Endothelial cell of umbilical vein (primary cell): ENCODE measurements at regions not wholly inside any gene's neighbourhood (a gene's known extent, or its start where the extent isn't known, plus 50 kb on each side); places are given as distances from the start of the nearest gene placed in this dataset.

Experiments
- BruUV-seq: library from RNA; stranded (reverse); fragments of 400-500 nt; replicated peaks from 2 replicates; lab custom pipeline; 2021; lab: Mats Ljungman, UMichigan
- CTCF ChIA-PET: fragments of 300-600, 350-600 bp; sonication (Branson Sonifier 250); formaldehyde crosslinking; loops from one replicate; lab custom pipeline; 2021; ENCODE audit warnings: antibody characterized with exemption, inconsistent platforms; lab: Charles Lee
- POLR2A ChIA-PET: fragments of 300-600, 350-600 bp; sonication (Branson Sonifier 250); formaldehyde crosslinking; loops from one replicate; lab custom pipeline; 2021; ENCODE audit warnings: antibody characterized with exemption, inconsistent platforms; lab: Charles Lee
- DNase-seq: peaks from one replicate; pipeline ENCODE4 v3.0.0-alpha.2; 2011; ENCODE audit warnings: low read depth, low spot score
- FAIRE-seq: peaks from 2 replicates; lab custom pipeline; 2011; peaks lifted over from hg19 to GRCh38; lab: Jason Lieb, UNC
- H2AFZ ChIP-seq: 2 replicates; pipeline ENCODE4 v1.6.0; 2012; ENCODE audit warnings: low read depth, low read length, control low read depth, inconsistent platforms
- H3K27ac ChIP-seq: 2 replicates; pipeline ENCODE4 v1.5.1; 2011; ENCODE audit warnings: low read depth, mild to moderate bottlenecking, control low read depth, low read length, moderate library complexity; ENCODE audit not compliant: insufficient read depth
- H3K27me3 ChIP-seq, 2 experiments: 2 replicates each; pipeline versions ENCODE4 v1.6.0 to v1.6.1; 2011; ENCODE audit warnings: low read length in 2 of 2, mixed read lengths in 1 of 2; ENCODE audit not compliant: control insufficient read depth in 2 of 2, insufficient read depth in 2 of 2
- H3K36me3 ChIP-seq, 2 experiments: 2 replicates in 1 of 2; 3 replicates in 1 of 2; pipeline ENCODE4 v1.5.1; 2011; ENCODE audit warnings: low read length in 2 of 2, mild to moderate bottlenecking in 1 of 2, moderate library complexity in 1 of 2; ENCODE audit not compliant: control insufficient read depth in 2 of 2, insufficient read depth in 2 of 2; ENCODE audit errors: extremely low read depth in 1 of 2
- H3K4me1 ChIP-seq: 3 replicates; pipeline ENCODE4 v1.5.1; 2011; ENCODE audit warnings: mild to moderate bottlenecking, low read length; ENCODE audit not compliant: control insufficient read depth, insufficient read depth; ENCODE audit errors: extremely low read depth
- H3K4me2 ChIP-seq: 2 replicates; pipeline ENCODE4 v1.6.1; 2011; ENCODE audit warnings: low read length, control low read depth, mixed read lengths; ENCODE audit not compliant: insufficient read depth
- H3K4me3 ChIP-seq, 3 experiments: fragments of 200-600 bp in 1 of 3; sonication (generic), shearing (Covaris generic) in 1 of 3; replicated peaks in 1 of 3; 2 replicates each; pipeline ENCODE4 v1.5.1; 2011 to 2016; ENCODE audit warnings: control low read depth in 3 of 3, low read length in 3 of 3, mild to moderate bottlenecking in 2 of 3, inconsistent platforms in 1 of 3, low read depth in 1 of 3, moderate library complexity in 1 of 3; ENCODE audit not compliant: insufficient read depth in 1 of 3
- H3K79me2 ChIP-seq: 2 replicates; pipeline ENCODE4 v1.6.0; 2012; ENCODE audit warnings: low read length, inconsistent platforms; ENCODE audit not compliant: control insufficient read depth, insufficient read depth
- H3K9ac ChIP-seq: replicated peaks from 2 replicates; pipeline ENCODE3; 2011; ENCODE audit warnings: low read length, control low read depth; ENCODE audit not compliant: insufficient read depth; ENCODE audit errors: extremely low read depth
- H3K9me1 ChIP-seq: replicated peaks from 3 replicates; pipeline ENCODE4 v1.6.0; 2011; ENCODE audit warnings: mild to moderate bottlenecking, low read length; ENCODE audit not compliant: control insufficient read depth, insufficient read depth; ENCODE audit errors: extremely low read depth
- H3K9me3 ChIP-seq: replicated peaks from 2 replicates; pipeline ENCODE4 v1.5.1; 2012; ENCODE audit warnings: low read length, inconsistent platforms; ENCODE audit not compliant: control insufficient read depth, insufficient read depth
- H4K20me1 ChIP-seq: replicated peaks from 2 replicates; pipeline ENCODE3; 2011; ENCODE audit warnings: mild to moderate bottlenecking, low read length; ENCODE audit not compliant: control insufficient read depth, insufficient read depth; ENCODE audit errors: extremely low read depth
- CTCF ChIP-seq, 2 donors: IDR thresholded peaks; 1 replicate in 1 of 2; 2 replicates in 1 of 2; pipeline ENCODE4 v1.5.1; 2011; ENCODE audit warnings: low read length in 2 of 2, mild to moderate bottlenecking in 2 of 2, moderate library complexity in 2 of 2, control low read depth in 1 of 2, inconsistent platforms in 1 of 2, low read depth in 1 of 2; ENCODE audit not compliant: insufficient read depth in 1 of 2; ENCODE audit errors: extremely low read depth in 1 of 2
- dilution Hi-C: fragments of 300-500 bp; cut with MboI; formaldehyde crosslinking; loops from one replicate; pipeline ENCODE4 v1.15.0; 2019; ENCODE audit warnings: low sequenced_read_pairs; ENCODE audit not compliant: extremely low pct_ligation_motif_present
- intact Hi-C: fragments of 100-400 bp; cut with micrococcal nuclease; formaldehyde crosslinking; loops from one replicate; pipeline ENCODE4 v1.10.0; 2022

GRCh38 chr1:113021430-113022085, 51.4 kb upstream of the LRIG2 start:
- TF ChIP-seq CTCF (IDR thresholded peaks at IDR 0.05; ENCODE audit: extremely low read depth in 1 of 2, insufficient read depth in 1 of 2, low read depth in 1 of 2, low read length in 2 of 2), result no peak
- intact Hi-C loops, result no loop called here
- no TSS peak for BruUV-seq
- Histone ChIP-seq H3K36me3 (no peaks in the 10 kb centered on the region), H3K9ac (no peak overlapping the region), H3K4me3 (no peak overlapping the region), H3K4me2 (no peak overlapping the region), H3K79me2 (no peaks in the 10 kb centered on the region), H4K20me1 (no peaks in the 10 kb centered on the region), H3K9me3 (no peaks in the 10 kb centered on the region), H3K27me3 (no peaks in the 10 kb centered on the region), H2AFZ (no peak overlapping the region), H3K4me1 (no peaks in the 10 kb centered on the region), H3K9me1 (no peaks in the 10 kb centered on the region), H3K27ac (no peak overlapping the region)
- DNase-seq, result no peak
- no peak for FAIRE-seq
- ChIA-PET POLR2A (no interaction called here), CTCF (interaction anchor here (0.8 to 2.1 kb wide), 3 partner anchors 9 to 21 kb away, joined by 3 to 6 read pairs (median 5); no protein-coding TSS in a partner anchor)
- dilution Hi-C loops, result no loop called here
